NCI-H510A treated with DMSO at 0.1 percent for 48 hours (cell line): ENCODE measurements at regions not wholly inside any gene's neighbourhood (a gene's known extent, or its start where the extent isn't known, plus 50 kb on each side); places are given as distances from the start of the nearest gene placed in this dataset.
"Not testable (repeated sequence)": the region's sequence is repeated elsewhere in the genome, so short reads cannot be mapped to it uniquely, and the experiment has no call there.

ENCODE experiments used
- DNase-seq: peaks from one replicate; lab custom pipeline; 2025; lab: John Stamatoyannopoulos, UW

DNA sequence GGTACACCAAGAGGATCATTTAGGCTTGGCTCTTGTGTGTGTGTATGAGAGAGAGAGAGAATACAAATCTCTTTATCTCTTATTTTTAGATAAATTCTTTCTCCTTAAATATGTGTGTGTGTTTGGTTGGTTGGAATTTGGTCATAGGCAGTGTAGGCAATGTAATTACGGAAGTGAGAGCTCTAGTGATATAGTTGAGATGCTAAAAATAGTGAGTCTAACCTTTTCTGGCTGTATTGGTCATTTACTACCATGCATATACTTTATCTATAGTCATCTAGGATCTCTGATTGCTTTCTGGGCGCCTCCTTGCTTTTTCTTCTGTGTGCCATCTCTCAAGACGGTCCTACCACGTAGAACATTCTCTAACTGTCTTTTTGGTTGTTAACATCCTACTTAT lies 250.2 kb downstream of the NUF2 start:
- DNase-seq = no peak

DNA sequence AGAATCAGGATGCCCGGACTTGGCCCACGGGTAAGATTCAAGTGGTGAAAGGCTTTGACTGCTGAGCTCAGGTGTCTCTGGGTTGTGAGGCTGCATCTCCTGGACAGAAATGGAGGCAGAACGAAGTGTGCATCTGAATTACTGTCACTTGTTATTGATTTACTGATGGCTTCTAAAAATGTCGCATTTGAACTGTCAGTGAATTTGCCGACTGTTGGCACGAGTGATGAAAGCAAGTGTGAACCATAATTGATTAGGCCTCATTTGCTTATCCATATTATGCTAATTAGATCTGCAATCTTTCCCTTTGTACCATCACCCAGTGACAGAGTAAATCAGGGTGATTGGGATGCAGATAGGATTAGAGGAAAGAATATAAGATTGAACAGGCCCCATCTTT lies 252.4 kb downstream of the NUF2 start:
- DNase-seq = no peak

DNA sequence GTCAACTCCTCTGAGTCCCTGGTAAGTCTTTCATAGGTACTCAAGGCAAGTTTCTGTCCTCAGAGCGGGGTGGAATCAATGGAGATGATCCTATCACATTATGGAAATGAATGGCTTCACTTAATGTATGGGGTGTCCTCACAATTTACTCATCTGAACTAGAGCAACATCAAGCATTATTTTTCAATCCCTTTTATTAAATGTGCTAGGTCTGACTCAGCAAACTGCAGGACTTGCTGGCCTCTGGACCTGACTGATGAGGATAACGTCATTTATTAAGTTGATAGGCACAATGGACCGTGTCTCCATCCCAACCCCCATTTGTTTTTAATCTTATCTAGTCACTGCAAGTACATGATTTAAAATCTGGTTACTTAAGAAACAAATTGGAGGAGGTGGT lies 259.2 kb downstream of the NUF2 start:
- DNase-seq = no peak

DNA sequence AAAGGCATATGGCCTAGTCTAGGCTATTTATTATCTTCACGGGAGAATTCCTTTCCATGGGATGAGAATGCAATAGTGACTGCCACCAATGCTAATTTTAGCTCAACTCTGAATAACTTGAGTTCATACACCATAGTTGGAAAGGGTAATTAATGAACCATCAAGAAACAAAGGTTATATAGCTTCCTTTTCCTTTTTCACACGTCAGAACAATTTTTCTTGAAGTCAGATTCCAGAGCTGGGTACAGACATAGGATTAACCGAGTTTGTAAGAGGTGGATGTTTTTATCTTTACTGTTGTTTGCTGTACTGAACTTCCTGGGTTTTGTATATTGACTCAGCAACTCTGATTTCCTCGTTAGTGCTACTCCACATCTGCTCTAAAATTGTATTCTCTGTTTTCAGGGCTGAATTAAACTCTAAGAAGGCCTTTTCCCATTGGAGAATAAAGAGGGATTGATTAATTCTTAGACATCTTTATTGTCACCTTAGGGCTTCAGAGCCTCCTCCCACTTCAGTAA lies 262.0 kb downstream of the NUF2 start:
- DNase-seq = no peak

DNA sequence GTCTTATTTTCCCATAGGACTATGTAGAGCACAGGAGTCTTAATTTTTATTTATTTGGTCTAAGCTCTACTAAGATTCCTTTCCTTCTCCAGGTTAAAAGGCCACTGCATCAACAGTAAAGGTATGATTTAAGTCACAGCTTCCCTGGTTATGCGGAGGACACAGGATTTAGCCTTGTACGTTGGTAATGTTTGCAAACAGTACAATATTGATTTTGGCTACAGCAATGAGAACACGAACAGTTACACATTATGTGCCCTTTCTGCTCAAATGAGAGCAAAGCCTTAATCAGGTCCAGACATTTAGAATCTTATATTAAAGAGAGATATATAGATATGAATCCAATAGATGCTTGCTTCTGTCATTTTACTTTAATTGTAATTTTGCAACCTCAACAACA lies 264.0 kb downstream of the NUF2 start:
- DNase-seq = no peak

DNA sequence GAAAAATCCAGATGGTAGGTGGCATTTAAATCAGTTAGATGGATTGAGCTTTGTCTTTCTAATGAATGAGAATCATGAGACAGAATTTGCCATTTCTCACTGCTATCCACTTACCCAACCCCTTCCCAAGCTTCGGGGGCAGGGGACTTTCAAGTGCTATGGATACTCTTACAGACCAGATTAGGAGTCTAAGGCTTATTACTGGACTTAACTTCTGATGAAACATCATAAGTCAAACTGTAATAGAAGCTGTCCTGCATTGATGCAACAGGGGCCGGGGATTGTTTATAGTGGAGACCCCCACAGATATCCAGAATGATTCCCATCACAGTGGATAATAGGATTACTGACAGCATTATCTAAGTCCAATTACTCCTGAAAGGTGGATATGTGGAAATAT lies 267.0 kb downstream of the NUF2 start:
- DNase-seq = no peak

DNA sequence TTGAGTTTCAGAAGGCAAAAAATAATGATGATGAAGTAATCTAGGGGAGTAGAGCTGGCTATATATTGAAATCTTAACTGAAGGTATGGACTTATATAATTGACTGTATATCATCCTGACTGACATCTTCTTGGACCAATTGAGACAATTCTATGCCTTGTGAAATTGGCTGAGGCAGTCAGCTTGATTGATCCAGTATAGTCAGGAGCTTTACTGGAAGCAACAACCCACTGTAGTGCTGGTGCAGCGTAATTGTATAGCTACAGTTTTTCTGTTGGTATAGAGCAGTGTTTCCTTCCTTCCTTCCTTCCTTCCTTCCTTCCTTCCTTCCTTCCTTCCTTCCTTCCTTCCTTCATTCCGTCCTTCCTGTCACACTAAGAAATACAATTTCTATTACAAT lies 268.0 kb downstream of the NUF2 start:
- DNase-seq = no peak

DNA sequence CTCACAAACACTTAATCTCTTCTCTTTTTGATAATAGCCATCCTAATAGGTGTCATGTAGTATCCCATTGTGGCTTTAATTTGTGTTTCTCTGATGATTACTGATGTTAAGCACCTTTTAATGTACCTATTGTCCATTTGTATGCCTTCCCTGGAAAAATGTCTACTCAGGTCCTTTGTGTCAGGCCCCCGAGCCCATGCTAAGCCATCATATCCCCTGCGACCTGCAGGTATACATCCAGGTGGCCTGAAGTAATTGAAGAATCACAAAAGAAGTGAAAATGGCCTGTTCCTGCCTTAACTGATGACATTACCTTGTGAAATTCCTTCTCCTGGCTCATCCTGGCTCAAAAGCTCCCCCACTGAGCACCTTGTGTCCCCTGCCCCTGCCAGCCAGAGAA lies 269.4 kb downstream of the NUF2 start:
- not testable (repeated sequence) for DNase-seq

DNA sequence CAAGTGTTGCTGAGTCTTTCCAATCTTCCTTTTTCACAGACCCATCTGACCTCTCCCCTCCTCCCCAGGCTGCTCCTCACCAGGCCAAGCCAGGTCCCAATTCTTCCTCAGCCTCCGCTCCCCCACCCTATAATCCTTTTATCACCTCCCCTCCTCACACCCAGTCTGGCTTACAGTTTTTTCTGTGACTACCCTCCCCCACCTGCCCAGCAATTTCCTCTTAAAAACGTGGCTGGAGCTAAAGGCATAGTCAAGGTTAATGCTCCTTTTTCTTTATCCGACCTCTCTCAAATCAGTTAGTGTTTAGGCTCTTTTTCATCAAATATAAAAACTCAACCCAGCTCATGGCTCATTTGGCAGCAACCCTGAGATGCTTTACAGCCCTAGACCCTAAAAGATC lies 270.9 kb downstream of the NUF2 start:
- DNase-seq = not testable (repeated sequence)

DNA sequence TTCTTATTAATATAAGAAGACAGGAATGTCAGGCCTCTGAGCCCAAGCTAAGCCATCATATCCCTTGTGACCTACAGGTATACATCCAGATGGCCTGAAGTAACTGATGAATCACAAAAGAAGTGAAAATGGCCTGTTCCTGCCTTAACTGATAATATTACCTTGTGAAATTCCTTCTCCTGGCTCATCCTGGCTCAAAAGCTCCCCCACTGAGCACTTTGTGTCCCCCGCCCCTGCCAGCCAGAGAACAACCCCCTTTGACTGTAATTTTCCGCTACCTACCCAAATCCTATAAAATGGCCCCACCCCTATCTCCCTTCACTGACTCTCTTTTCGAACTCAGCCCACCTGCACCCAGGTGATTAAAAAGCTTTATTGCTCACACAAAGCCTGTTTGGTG lies 274.4 kb downstream of the NUF2 start:
- DNase-seq = not testable (repeated sequence)

DNA sequence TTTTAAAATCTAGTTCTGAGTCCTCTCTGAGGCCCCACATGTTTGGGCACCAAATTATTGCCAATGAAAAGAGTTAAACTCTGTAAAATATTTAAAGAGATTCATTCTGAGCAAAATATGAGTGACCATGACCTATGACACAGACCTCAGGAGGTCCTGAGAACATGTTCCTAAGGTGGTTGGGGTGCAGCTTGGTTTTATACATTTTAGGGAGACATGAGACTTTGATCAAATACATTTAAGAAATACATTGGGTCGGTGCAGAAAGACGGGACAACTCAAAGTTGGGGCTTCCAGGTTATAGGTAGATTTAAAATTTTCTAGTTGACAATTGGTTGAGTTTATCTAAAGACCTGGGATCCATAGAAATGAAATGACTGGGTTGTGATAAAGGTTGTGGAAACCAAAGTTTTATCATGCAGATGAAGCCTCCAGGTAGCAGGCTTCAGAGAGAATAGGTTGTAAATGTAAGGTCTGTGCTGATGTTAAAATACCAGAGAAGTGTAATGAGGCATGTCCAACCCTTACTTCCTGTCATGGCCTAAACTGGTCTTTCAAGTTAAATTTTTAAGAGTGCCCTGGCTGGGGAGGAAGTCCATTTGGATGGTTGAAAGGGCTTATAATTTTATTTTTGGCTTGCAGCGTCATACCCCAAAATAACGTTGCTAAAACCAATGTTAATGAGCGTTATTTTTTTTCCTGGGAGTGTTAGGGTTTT lies 274.9 kb downstream of the NUF2 start:
- peak; percentile 79 for DNase-seq

DNA sequence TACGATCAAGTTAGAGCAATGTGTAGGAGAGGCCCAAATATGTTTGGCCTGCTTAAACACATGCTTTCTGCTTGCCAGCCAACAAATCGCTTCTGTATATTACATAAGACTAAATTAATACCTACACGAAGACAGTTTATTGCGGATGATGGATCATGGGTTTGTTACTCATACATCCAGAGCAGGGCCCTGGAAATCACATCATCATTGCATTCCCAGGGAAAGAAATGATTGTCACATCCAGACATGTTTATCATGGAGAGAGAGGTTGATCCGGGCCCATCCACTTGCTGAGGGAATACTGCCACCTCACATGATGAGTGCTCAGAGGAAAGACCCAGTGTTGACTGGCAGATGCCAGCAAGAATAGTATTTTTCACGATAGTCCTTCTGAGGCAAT lies 282.6 kb downstream of the NUF2 start:
- no peak for DNase-seq

DNA sequence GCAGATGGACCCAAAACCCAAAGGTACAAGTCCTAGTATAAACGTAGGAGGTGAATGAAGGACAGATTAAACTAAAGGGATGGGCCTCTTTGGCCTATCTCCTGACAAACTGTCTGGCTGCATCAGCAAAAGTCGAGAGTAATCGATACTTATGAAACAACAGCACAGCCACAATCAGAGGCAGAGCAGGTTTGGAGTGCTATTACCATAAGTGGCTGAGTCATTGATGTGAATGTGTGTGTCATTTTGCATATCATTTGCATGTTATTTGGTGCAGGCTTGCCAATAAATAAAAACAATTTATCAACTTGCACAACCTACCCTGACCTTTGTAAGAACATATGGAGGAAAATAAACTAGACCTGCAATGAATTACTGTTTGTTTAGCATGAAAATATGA lies 283.1 kb downstream of the NUF2 start:
- DNase-seq = peak; percentile 21

DNA sequence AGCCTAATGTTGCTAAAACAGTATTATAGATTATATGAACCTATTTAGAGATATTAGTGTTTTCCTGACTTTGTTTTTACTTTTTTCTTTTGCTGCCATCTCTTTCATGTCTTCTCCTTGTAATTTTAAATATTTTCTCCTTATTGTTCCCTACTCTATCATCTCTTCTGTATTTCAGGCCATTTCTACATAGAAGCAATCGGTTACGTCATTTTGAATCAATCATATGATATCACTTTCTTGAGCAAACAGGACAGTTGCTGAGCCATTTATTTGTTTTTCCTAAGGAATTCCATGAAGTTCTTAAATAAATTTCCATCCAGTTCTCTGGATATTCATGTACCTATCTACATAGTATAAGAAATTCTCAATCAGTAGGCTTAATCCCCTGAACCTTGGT lies 287.2 kb downstream of the NUF2 start:
- DNase-seq = no peak

DNA sequence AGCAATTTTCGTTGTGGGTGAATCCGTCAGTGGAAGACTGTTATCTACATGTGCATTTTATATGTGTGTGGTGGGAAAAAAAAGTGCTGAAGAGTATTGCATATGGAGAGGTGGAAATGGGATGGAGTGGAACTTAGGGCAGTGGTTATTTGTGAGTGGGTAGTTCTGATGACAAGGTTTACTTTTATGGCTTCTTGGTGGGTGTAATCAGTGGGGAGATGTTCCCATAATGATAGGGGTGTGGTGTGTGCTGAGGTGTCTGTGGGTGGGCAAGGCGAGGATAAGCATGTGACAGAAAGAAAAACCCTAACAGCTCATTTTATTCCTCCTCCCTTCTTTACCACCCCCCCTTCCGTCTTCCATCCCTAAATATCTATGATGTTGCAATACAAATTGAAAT lies 288.1 kb downstream of the NUF2 start:
- DNase-seq = no peak

DNA sequence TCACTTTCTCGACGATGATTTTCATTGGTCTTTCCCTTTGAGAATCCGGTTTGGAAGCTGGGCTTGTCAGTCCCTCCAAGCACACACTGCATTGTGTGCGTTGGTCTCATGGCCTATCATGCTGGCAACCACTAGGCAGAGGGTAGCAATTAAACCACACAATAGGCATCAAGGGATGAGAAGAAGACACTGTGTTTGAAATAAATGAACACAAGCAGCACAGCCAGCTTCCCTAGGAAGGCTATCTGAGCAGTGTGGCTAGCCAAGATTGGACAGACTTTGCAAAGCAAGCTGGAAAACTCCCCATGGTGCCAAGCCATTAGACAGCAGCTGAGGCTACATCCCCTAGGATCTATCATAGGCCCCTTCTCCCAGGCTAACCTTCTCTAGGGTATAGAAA lies 288.7 kb downstream of the NUF2 start:
- DNase-seq = no peak

DNA sequence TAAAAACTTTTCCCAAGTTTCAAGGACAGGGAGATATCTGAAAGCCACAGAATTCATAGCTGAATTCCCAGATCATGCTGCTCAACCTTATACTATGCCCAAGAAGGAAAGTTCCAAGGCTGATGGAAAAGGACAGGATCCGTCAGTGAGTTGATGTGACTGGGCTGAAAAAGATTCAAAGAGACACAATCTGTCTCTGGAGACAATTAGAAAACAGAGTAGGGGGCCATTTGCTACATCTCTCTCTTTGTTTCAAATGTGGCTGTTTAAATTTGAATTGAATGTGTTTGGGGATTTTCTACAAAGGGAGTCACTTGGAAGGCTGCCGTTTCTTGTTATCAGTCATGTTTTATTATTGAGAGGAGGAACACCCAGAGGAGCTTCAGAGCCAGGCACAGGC lies 292.6 kb downstream of the NUF2 start:
- no peak for DNase-seq

DNA sequence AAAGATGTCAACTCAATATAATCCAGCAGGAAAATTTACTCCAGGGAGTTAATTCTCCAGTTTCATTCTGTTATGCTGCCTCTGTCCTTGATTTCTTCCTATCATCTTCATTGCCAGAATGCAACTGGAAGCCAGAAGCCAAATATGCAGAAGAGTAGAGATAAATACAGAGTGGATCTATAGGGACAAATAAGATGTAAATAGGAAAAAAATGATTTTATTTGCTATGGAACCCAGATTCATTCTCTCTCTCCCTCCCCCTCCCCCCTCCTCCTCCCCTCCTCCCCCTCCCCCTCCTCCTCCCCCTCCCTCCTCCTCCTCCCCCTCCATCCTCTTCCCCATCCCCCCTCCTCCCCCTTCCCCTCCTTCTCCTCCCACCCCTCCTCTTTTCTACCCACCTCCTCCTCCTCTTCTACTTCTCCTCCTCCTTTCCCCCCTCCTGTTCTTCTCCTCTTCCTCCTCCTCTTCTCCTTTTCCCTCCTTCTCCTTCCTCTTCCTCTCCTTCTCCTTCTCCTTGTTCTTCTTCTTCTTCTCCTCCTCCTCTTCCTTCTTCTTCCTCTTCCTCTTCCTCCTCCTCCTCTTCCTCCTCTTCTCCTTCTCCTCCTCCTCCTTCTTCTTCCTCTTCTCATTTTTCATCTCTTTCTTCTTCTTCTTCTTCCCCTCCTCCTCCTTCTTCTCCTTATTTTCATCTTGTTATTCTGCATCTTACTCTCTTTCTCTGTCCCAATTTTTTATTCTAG lies 306.4 kb downstream of the NUF2 start:
- DNase-seq = no peak

DNA sequence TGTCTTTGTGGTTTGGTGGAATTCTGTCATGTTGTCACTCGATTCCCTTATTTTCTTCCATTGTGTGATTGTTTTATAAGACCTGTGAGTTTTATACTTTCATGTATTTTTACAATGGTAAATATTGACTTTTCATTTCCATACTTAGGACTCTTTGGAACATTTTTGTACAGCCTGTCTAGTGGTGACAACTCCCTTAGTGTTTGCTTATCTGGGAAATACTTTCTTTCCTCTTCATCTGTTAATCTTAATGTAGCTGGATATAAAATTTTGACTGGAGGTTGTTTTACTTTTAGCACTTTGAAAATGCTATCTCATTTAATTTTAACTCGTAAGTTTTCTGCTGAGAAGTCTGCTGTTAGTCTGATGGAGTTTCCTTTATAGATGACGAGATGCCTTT lies 310.5 kb downstream of the NUF2 start:
- DNase-seq = no peak

DNA sequence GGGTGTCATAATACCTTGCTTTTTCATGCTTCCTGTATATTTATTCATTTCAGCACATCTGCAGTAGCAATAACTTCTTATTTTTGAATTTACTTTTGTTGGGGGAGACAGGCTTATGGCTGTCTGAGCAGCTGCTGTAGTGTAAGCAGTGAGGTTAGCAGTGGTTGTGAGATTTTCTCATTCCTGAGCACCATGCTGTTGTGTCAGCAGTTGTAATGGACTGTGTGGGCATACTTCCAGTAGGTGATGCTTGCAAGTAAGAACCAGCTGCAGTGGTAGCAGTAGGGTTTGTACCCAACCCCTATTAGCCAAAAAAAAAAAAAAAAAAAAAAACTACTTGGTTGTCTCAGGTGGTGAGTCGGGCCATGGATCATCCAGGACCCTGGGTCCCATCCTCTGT lies 311.6 kb downstream of the NUF2 start:
- DNase-seq = no peak

DNA sequence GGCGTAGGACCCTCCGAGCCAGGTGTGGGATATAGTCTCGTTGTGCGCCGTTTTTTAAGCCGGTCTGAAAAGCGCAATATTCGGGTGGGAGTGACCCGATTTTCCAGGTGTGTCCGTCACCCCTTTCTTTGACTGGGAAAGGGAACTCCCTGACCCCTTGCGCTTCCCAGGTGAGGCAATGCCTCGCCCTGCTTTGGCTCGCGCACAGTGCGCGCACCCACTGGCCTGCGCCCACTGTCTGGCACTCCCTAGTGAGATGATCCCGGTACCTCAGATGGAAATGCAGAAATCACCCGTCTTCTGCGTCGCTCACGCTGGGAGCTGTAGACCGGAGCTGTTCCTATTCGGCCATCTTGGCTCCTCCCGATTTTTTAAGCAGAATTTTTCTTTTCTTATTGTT lies 323.9 kb downstream of the NUF2 start:
- DNase-seq = not testable (repeated sequence)

DNA sequence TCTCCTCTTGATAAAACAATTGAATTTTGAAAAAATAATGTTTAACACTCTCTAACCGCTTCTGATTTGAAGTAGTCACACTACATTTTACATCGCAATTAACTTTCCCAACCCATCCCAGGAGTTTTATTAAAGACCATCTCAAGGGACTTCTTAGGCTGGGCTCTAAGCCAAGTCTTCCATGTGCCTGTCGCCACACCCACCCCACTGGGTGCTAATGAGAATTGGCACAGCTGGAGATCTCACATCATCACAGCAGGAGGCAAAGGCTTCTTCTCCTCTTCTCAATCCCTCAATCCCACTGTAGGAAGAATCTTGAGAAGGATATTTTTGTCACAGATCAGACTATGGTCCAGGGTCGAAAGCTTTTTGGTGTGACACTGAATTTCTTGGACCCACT lies 328.9 kb downstream of the NUF2 start:
- DNase-seq = peak; percentile 56

DNA sequence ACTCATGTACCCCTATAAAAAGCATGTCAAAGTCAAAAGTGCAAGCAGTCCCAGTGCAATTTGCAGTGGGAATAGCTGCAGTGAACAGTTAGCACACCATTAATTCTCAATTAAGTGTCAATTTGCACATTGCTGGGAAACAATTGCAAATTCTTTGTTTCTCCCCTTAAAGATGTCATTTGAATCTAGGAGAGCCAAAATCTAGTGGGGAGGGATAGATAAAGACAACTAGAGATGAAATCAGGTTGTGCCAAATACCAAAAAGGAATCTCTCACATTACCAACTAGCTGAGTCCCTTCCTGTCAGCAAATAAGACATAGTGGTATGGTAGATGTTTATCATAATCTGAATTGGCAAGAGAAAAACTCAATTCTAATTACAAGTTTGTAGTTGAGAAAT lies 330.7 kb downstream of the NUF2 start:
- no peak for DNase-seq

DNA sequence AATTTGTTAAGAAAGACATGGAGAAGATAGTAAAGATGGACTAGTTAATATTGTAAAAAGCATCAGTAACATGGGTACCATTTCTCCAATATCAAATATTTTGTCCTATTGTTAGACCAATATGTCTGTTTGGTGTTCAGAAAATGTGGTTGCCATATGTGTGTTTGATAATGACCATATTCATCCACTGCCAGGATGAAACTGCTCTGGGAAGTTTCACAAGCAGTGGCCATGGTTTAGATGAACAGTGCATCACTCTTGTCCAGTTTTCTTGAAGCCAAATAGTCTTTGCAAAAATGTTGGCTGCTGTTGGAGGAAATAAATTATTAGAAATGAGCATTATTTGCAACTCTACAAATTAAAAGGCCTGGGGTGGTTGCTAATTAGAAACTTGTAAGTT lies 333.8 kb downstream of the NUF2 start:
- DNase-seq = no peak
